HG02973 (cell line): ENCODE measurements at regions not wholly inside any gene's neighbourhood (a gene's known extent, or its start where the extent isn't known, plus 50 kb on each side); places are given as distances from the start of the nearest gene placed in this dataset.
"Not testable (repeated sequence)": the region's sequence is repeated elsewhere in the genome, so short reads cannot be mapped to it uniquely, and the experiment has no call there.

ENCODE experiments used
- ATAC-seq: cut with Tn5 transposase; IDR thresholded peaks from one replicate; pipeline ENCODE4 v1.9.1; 2021; ENCODE audit warnings: moderate library complexity; ENCODE audit not compliant: unreplicated experiment

GRCh38 chr9:106481013-106481609 lies 381.9 kb upstream of the ZNF462 start:
- ATAC-seq = no peak

- ATAC-seq = peak; percentile 46
These were observed 380.2 kb upstream of the ZNF462 start for GRCh38 chr9:106482733-106483132.

- ATAC-seq = no peak
These were observed 376.3 kb upstream of the ZNF462 start for GRCh38 chr9:106486685-106487084.

DNA sequence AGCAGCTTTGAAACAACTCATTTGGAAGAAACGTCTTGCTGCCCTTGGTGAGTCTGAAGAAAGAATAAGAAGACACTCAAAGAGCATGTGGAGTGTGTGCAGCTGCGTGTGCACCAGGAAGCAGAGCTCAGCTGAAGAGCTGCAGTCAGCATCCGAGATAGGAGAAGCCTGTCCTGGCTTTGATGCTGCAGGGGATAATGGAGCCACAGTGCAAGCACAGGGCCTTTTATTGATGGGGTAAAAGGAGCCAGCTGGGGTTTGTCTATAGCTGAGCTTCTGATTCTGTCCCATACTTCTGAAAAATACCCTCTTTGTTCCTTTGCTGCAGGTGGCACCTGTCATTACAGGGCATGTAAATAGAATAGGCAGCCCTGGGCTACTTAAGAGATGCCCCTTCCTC lies 375.7 kb upstream of the ZNF462 start:
- no peak for ATAC-seq

GRCh38 chr9:106492126-106492525 lies 370.8 kb upstream of the ZNF462 start:
- ATAC-seq = not testable (repeated sequence)

- ATAC-seq = no peak
These were observed 362.8 kb upstream of the ZNF462 start for GRCh38 chr9:106500171-106500570.

- not testable (repeated sequence) for ATAC-seq
These were observed 361.8 kb upstream of the ZNF462 start for GRCh38 chr9:106501210-106501609.

DNA sequence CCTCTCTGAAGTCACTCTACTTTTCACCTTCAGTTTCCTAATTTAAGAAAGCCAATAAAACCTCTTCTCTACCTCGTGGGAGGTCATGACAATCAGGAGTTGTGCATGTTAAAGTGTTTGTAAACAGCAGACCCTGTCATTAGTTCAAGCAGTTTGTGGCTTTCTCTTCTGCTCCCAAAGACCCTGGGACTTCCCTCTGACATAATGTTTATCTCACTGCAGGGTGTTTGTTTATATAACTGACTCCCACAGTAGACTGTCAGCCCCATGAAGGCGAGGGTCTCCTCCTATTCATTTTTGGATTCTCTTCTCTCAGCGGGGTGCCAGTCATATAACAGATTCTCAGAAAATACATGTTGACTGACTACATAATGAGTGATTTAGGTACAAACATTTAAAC lies 360.0 kb upstream of the ZNF462 start:
- no peak for ATAC-seq

DNA sequence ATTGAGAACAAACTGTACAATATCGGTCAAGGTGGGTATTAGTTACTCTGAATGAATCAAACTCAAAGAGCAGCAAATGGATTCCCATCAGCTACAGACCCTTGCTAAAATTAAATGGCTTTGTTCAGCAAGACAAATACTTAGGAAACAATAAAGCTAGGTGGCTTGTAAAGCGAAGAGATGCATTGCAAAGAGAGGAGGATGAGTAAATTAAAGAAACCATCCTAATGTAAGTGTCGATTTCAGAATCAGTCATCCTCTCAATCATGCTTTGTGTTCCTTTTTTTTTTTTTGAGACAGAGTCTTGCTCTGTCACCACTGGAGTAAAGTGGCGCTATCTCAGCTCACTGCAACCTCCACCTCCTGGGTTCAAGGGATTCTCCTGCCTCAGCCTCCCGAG lies 359.2 kb upstream of the ZNF462 start:
- no peak for ATAC-seq

DNA sequence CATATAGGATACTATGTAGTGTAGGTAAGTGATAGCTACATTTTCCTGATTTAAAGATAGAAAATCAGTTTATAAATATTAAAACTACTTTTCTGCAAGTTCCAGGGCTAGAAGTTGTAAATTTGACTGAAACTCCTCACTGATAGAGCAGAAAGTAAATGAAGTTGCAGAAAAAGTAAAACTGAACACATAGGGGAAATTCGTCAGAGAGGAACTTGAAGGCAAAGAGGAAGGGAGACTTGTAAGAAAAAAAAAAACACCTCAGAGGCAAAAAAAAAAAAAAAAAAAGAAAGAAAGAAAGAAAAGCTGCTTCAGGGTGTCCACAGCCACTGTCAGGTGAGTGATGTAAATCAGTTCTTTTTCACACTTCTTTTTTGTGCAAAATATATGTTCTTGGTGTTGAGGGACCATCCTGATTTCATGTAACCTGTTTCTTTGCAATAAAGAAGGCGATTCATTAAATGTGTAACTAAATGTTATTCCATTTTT lies 336.2 kb upstream of the ZNF462 start:
- ATAC-seq = no peak

DNA sequence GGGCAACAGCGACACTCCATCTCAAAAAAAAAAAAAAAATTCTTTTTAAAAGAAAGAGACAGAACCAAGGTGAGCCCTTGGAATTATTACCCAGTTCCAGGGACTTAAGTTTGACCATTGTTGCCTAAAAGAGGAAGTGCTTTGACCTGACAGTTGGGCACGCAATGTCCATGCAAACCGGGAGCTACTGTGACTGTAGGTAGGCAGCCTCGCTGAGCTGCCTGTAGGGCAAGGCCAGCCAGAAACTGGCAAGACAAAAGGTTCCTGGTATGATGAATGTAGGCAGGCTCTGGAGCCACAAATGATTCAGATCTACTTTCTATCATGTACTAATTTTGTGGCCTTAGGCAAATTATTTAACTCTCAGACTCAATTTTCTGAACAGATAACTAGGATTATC lies 334.8 kb upstream of the ZNF462 start:
- no peak for ATAC-seq

GRCh38 chr9:106529616-106530015 lies 333.4 kb upstream of the ZNF462 start:
- ATAC-seq = no peak

DNA sequence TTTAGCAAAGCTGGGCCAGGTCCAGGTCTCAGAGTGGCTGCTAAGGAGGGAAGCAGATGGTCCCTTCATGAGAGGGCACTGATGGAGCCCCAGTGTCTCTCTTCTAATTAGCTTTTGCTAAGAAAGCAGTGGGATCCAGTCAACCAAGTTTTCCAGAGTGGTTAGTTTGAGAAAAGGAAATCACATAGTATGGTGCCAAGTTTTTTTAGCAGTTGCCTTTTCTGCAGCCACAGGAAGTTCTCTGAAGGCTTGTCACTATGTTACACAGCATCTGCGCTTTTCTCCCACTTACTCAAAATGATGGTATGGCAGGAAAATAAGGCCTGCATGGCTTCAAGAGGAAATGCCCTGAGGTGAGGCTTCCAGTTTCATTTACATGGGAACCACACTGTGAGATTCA lies 331.5 kb upstream of the ZNF462 start:
- no peak for ATAC-seq

GRCh38 chr9:106532306-106533015 lies 330.5 kb upstream of the ZNF462 start:
- no peak for ATAC-seq

DNA sequence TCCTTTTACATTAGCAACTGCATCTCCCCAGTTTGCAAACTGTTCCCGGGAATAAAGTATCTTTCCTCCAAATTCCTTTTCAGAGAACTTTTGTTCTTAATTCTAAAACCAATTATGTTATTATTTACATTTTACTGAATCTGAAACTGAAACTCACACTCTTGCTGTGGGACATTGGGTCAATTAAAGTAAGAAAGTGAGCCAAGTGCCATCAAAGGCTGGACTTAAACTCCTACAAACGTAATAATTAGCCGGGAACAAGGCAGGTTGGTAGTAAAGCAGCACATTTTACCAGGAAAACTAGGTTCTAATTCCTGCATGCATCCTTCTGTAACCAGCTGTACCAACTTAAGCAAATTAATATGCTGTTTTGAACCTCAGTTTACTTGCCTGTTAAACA lies 328.2 kb upstream of the ZNF462 start:
- no peak for ATAC-seq

DNA sequence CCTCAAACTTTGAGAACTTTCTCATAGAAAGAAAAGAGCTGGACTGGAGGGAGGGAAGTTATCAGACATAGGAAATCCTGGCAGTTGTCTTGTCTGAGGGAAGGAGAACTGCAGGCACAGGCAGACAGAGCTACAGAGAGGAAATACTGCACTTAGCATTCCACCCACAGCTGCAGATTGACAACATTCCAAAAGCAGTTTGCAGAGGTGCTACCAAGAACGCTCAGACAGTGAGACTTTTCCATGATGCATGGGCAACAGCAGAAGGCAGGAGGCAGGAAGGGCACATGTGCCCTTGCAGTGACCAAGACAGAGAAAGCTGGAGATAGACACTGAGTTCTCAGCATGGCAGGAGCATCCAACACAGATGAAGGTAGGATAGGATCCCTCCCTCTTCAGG lies 327.5 kb upstream of the ZNF462 start:
- no peak for ATAC-seq

GRCh38 chr9:106557996-106558667 lies 304.8 kb upstream of the ZNF462 start:
- no peak for ATAC-seq

DNA sequence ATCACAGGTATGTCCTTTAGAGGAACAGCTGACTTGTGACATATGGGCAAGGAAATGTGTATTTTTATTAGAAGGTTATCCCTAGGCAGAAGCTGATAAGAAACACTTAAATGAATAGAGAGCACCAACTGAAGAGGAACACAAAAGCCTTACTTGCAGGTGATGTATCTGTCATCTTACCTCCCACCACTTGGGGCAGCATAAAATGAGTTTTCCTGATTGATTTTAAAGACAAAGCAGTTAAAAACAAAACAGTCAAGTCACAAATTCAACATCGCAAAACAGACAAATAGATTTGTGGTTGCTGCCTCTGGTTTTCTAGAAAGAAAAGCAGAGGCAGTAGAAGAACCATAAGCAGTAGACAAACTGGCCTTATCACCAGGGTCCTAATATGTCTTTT lies 302.4 kb upstream of the ZNF462 start:
- ATAC-seq = no peak

- ATAC-seq = no peak
These were observed 287.1 kb upstream of the ZNF462 start for GRCh38 chr9:106575823-106576222.

DNA sequence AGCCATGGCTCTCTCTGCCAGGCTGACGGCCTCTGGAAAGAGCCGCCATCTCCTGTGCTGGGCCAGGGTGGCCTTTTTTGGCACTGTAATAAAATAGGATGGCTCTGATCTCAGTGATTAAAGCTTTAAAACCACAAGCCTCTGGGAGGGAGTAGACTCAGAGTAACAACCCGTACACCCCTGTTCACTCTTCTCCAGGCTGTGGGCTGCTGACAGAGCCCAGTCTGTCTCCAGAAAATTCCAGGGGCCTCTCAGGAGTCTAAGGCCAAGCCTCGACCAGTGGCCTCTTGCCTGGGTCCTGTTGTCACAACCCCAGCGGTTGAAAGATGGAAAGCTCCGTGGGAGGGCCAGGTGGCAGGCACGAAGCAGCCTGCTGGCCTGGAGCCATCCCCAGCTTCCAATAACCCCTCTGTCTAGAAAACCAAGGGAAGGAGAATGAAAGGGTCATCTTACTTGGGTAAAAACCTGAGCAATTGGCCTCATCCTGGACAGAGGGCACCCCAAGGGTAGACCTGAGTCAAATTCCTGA lies 286.7 kb upstream of the ZNF462 start:
- ATAC-seq = no peak

GRCh38 chr9:106577121-106577520 lies 285.8 kb upstream of the ZNF462 start:
- ATAC-seq = no peak

DNA sequence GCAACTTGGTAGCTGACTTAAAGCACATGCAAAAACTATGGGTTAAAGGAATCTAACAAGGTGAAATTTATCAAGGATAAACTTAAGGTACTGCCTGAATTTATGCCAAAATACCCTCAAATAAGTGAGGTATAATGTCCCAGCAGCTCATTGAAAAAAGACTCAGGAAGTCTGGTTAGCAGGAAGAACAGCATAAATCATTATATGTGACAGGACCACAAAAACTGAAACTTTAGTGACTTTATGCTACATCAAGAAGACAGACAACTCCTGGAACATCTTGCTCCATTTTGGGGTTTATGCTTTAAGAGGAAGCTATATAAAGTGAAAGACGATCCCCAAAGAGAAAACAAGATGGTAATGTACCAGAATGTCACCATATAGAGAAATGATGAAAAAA lies 282.4 kb upstream of the ZNF462 start:
- ATAC-seq = no peak
